ENCODE measurements at regions not wholly inside any gene's neighbourhood (a gene's known extent, or its start where the extent isn't known, plus 50 kb on each side); places are given as distances from the start of the nearest gene placed in this dataset.

GRCh38 chr5:4198461-4198860 is 602.8 kb downstream of the IRX1 start:
- Mint-ChIP-seq H3K9me3 (no peaks in the 10 kb centered on the region), H3K27me3 (ENCODE audit: insufficient read depth) (peaks cover 3% of the 10 kb centered on the region), H3K27ac (peak overlapping the region; percentile 42), H3K4me3 (no peak overlapping the region), H3K4me1 (peaks cover 57% of the 10 kb centered on the region), H3K36me3 (ENCODE audit: low read depth) (no peaks in the 10 kb centered on the region)
- H3K27me3 ChIP-seq (ENCODE audit: control insufficient read depth, insufficient read depth, low read length, poor library complexity, severe bottlenecking), result no peaks in the 10 kb centered on the region
- no peak for TF ChIP-seq CTCF (conservative IDR thresholded peaks at IDR 0.05)
- 56 to 84% methylated on average over 6 to 7 of the region's 7 CpGs for WGBS, 2 experiments (ENCODE audit: insufficient coverage in 1 of 2, insufficient read length in 1 of 2)
- H3K9ac ChIP-seq (ENCODE audit: extremely low read depth, low read length, poor library complexity, severe bottlenecking), result no peak overlapping the region
- DNase-seq, result no peak
- peak overlapping the region; percentile 19 for H3K4me3 ChIP-seq (ENCODE audit: low read length)
- H3K4me1 ChIP-seq (ENCODE audit: control insufficient read depth, insufficient read depth, low read length), result peaks cover 14% of the 10 kb centered on the region
- no peaks in the 10 kb centered on the region for H3K9me3 ChIP-seq (ENCODE audit: control insufficient read depth, low read length)
- no peak overlapping the region for H3K27ac ChIP-seq (ENCODE audit: low read depth, low read length)
- H3K36me3 ChIP-seq (ENCODE audit: control insufficient read depth, insufficient read depth, low read length), result no peaks in the 10 kb centered on the region

GRCh38 chr5:4199049-4199841 is 603.6 kb downstream of the IRX1 start:
- Histone ChIP-seq H3K27me3 (ENCODE audit: control insufficient read depth, insufficient read depth, low read length, poor library complexity, severe bottlenecking) (no peaks in the 10 kb centered on the region), H3K27ac (ENCODE audit: low read depth, low read length) (no peak overlapping the region), H3K4me3 (ENCODE audit: low read length) (peak overlapping the region; percentile 19), H3K9ac (ENCODE audit: extremely low read depth, low read length, poor library complexity, severe bottlenecking) (no peak overlapping the region), H3K9me3 (ENCODE audit: control insufficient read depth, low read length) (no peaks in the 10 kb centered on the region), H3K4me1 (ENCODE audit: control insufficient read depth, insufficient read depth, low read length) (peaks cover 14% of the 10 kb centered on the region), H3K36me3 (ENCODE audit: control insufficient read depth, insufficient read depth, low read length) (no peaks in the 10 kb centered on the region)
- Mint-ChIP-seq H3K27me3 (ENCODE audit: insufficient read depth) (peaks cover 3% of the 10 kb centered on the region), H3K27ac (peak overlapping the region; percentile 42), H3K4me3 (peak overlapping the region; percentile 3), H3K36me3 (ENCODE audit: low read depth) (no peaks in the 10 kb centered on the region), H3K9me3 (no peaks in the 10 kb centered on the region), H3K4me1 (peaks cover 58% of the 10 kb centered on the region)
- WGBS, 2 experiments (ENCODE audit: insufficient coverage in 1 of 2, insufficient read length in 1 of 2), result 71 to 92% methylated on average over 9 to 19 of the region's 19 CpGs
- peak; percentile 62 for DNase-seq
- TF ChIP-seq CTCF (conservative IDR thresholded peaks at IDR 0.05), result no peak

- H3K36me3 Mint-ChIP-seq (ENCODE audit: low read depth), result no peaks in the 10 kb centered on the region
- H3K4me3 Mint-ChIP-seq, result no peak overlapping the region
- WGBS, 2 experiments (ENCODE audit: insufficient coverage in 1 of 2, insufficient read length in 1 of 2), result 88 to 95% methylated on average over 4 of the region's 4 CpGs
- H3K27ac Mint-ChIP-seq, result no peak overlapping the region
- H3K9ac ChIP-seq (ENCODE audit: extremely low read depth, low read length, poor library complexity, severe bottlenecking), result no peak overlapping the region
- no peaks in the 10 kb centered on the region for H3K36me3 ChIP-seq (ENCODE audit: control insufficient read depth, insufficient read depth, low read length)
- H3K27me3 Mint-ChIP-seq (ENCODE audit: insufficient read depth), result peaks cover 10% of the 10 kb centered on the region
- H3K4me1 ChIP-seq (ENCODE audit: control insufficient read depth, insufficient read depth, low read length), result peaks cover 12% of the 10 kb centered on the region
- TF ChIP-seq CTCF (conservative IDR thresholded peaks at IDR 0.05), result no peak
- no peak overlapping the region for H3K4me3 ChIP-seq (ENCODE audit: low read length)
- no peaks in the 10 kb centered on the region for H3K9me3 Mint-ChIP-seq
- H3K9me3 ChIP-seq (ENCODE audit: control insufficient read depth, low read length), result no peaks in the 10 kb centered on the region
- DNase-seq, result no peak
- peaks cover 63% of the 10 kb centered on the region for H3K4me1 Mint-ChIP-seq
- no peak overlapping the region for H3K27ac ChIP-seq (ENCODE audit: low read depth, low read length)
- no peaks in the 10 kb centered on the region for H3K27me3 ChIP-seq (ENCODE audit: control insufficient read depth, insufficient read depth, low read length, poor library complexity, severe bottlenecking)
Observed at GRCh38 chr5:4203146-4203545, 607.5 kb downstream of the IRX1 start.

All from endodermal cell (in vitro differentiated cells).